T47D (cell line): ENCODE measurements at regions not wholly inside any gene's neighbourhood (a gene's known extent, or its start where the extent isn't known, plus 50 kb on each side); places are given as distances from the start of the nearest gene placed in this dataset.
"Not testable (repeated sequence)": the region's sequence is repeated elsewhere in the genome, so short reads cannot be mapped to it uniquely, and the experiment has no call there.

ENCODE experiments used
- DNase-seq, 2 experiments: peaks; one replicate each; pipeline versions ENCODE4 v3.0.0 to v3.0.0-alpha.2; 2011 to 2012; ENCODE audit warnings: low read depth in 1 of 2, low spot score in 1 of 2
- JUND ChIP-seq: IDR thresholded peaks from 2 replicates; pipeline ENCODE4 v1.6.1; 2012; ENCODE audit warnings: low read depth
- in situ Hi-C: cut with HindIII; loops from 2 replicates; pipeline ENCODE4 v1.10.0; 2016; ENCODE audit warnings: low sequenced_read_pairs, low pct_unique_long_range_greater_than_20kb

DNA sequence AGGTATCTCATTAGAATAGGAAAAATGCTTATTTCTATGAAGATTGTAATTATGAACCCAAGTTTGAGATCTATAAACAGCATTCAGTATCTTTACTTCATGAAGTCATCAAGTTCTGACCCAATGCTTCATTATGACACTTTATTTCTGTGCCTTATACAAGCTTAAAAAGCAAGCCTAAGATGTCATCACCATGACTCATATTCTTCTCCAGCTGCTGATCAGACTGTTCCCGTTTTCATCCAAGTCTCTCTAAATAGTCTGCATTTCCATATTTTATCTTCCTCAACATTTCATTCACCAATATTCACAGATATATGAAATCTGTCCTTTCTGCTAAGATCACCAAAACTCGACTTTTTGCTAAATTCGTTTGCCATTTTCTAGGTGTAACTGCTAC, 1247.2 kb upstream of the PRR20A start:
- in situ Hi-C loops, result no loop called here
- no peak for DNase-seq
- no peak for TF ChIP-seq JUND

DNA sequence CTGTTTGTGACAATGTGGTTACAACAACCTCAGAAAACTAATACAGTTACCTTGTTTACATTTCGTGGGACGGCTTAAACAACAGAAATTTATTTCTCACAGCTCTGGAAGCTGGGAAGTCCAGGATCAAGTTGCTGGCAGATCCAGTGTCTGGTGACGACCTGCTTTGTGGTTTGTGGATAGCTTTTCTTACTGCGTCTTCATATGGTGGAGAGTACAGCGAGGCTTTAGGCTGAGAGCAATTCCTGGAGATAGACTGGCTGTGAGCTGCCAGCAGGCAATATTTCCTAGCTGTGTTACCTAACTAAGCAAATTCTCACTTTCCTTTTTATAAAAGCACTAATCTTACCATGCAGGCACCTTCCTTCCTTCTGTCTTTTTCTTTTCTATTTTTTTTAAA, 1203.5 kb upstream of the PRR20A start:
- TF ChIP-seq JUND, result no peak
- no peak for DNase-seq
- in situ Hi-C loops, result no loop called here

DNA sequence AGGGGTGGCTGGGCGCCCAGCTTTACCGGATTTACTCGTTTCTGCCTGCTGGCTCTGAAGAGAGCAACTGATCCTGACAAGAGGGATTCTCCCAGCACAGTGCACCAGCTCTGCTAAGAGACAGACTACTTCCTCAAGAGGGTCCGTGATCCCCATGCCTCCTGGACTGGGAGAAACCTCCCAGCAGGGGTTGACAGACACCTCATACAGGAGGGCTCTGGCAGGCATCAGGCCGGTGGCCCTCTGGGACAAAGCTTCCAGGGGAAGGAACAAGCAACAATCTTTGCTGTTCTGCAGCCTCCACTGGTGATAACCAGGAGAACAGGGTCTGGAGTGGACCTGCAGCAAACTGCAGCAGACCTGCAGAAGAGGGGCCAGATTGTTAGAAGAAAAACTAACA, 1192.5 kb upstream of the PRR20A start:
- no peak for DNase-seq
- in situ Hi-C loops, result no loop called here
- TF ChIP-seq JUND, result no peak

DNA sequence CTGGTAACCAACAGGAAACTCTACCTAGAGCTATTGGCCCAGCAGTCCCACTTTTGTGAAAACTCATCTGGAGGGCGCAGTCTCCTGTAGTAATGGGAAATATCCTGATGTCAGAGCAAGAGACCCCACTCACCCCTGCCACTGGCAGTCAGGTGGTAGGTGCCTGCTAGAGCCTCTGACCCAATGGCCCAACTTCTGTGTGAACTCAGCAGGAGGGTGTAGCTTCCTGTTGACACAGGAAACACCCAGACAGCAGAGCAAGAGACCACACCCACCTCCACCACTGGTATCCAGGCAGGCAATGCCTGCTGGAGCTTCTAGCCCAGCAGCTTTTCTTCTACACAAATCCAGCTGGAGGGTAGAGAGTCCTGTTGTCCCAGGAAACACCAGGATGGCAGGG, 1176.8 kb upstream of the PRR20A start:
- no peak for DNase-seq
- in situ Hi-C loops, result no loop called here
- TF ChIP-seq JUND, result no peak

DNA sequence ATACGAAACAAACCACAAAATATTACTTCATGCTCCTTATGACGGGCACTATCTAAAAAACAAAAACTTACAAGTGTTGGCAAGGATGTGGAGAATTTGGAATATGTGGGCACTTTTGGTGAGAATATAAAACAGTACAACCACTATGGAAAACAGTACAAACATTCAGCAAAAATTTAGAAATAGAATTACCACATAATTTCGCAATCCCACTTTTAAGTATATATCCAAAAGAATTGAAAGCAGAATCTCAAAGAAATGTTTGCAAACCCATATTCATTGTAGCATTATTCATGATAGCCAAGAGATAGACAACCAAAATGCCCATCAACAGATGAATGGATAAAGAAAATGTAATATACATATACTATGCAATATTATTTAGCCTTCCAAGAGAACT, 1173.7 kb upstream of the PRR20A start:
- TF ChIP-seq JUND, result no peak
- DNase-seq, result no peak
- in situ Hi-C loops, result no loop called here

DNA sequence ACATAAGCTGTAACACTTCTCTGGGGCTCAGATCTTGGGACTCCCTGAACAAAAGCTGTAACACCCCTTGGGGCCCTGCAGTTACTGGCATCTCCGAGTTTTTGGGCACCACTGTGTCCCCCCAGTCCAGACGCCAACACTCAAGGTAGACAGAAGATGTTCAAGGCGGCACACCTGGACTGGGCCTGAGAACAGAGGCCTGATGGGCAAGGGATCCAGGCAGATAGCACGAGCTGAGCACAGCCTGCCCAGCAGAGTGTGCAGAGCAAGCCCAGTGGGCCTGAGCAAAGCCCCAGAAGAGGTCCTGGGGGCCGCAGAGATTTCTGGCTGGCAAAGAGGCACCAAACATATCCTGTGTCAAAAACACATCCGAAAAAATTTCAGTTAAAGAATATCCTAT, 1163.3 kb upstream of the PRR20A start:
- in situ Hi-C loops, result no loop called here
- no peak for DNase-seq
- no peak for TF ChIP-seq JUND

DNA sequence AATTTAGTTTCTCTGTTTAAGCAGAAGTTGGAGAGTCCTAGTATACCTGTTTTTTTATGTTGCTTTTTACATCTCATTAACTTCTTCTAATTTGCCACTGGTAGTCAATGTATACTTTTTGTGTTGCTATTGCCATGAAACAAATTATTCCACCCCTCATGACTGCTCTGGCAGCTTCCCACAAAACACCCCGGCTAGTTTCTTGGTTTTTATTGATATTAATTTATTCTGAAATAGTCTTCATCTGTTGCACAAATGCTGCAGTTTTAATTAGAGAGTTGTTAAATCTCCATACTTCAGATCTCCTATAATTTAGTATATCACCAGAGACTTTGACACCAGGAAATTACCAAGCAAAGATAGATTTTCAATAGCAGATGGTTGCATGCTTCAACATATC, 1159.3 kb upstream of the PRR20A start:
- in situ Hi-C loops, result no loop called here
- no peak for TF ChIP-seq JUND
- DNase-seq, result no peak

DNA sequence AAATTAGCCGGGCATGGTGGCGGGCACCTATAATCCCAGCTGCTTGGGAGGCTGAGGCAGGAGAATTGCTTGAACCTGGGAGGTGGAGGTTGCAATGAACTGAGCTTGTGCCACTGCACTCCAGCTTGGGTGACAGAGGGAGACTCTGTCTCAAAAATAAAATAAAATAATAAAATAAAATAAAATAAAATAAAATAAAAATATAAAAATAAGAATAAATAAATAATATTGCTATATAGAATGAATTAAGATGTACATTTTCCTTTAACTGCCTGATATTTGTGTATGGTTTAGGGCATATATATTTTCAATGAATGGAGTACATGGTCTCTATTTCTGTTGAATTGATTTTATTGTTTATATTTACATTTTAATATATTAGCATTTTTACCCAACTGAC, 1156.7 kb upstream of the PRR20A start:
- in situ Hi-C loops, DNase-seq: not testable (repeated sequence)

DNA sequence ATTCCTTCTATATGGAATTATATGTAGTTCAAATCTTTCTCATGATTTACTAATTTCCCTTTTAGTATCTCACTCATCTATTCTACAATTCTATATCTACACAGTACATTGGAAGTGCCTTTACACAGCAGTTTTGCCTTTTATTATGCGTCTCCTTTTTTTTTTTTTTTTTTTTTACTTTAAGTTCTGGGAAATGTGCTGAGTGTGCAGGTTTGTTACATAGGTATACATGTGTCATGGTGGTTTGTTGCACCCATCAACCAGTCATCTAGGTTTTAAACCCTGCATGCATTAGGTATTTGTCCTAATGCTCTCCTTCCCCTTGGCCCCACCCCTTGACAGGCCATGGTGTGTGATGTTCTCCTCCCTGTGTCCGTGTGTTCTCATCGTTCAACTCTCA, 1150.1 kb upstream of the PRR20A start:
- no peak for TF ChIP-seq JUND
- in situ Hi-C loops, result no loop called here

DNA sequence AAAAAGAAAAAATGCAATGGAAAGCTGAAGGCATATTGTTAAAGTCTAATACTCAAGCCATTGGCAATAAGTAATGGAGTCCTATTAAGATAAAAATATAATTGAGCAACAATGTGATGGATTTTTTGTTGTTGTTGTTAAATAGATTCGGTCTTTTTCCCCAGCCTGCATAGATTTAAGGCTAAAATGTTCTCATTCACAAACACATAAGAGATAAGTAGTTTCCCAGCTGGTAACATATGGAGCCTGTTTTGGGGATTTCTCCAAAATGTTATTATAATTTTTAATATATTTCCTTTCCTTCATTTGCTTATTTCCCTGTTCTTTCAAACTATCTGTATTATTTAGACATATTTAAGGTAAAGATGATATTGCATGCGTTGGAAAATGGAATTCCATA, 1149.1 kb upstream of the PRR20A start:
- in situ Hi-C loops, result no loop called here
- DNase-seq, result no peak
- TF ChIP-seq JUND, result no peak

More for the DNA sequence above, 1150.1 kb upstream of the PRR20A start:
- no peak for DNase-seq

DNA sequence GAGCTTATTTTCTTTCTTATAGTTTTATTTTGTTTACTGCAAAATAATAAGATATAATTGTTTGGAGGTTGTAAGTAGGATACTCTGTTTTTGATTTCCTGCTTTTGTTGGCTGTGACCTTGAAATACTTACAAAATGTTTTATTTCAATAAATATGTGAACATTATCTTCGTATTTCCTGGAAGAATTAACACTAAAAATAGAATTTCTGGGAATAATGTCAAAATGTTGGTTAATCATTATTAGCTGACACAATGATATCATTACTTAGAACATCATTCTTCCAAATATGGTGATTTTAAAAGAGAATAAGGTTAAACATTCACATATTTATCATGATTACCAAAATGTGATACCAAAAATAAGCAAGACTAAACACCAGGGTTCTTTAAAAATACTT, 1148.6 kb upstream of the PRR20A start:
- TF ChIP-seq JUND, result no peak
- in situ Hi-C loops, result no loop called here
- no peak for DNase-seq

DNA sequence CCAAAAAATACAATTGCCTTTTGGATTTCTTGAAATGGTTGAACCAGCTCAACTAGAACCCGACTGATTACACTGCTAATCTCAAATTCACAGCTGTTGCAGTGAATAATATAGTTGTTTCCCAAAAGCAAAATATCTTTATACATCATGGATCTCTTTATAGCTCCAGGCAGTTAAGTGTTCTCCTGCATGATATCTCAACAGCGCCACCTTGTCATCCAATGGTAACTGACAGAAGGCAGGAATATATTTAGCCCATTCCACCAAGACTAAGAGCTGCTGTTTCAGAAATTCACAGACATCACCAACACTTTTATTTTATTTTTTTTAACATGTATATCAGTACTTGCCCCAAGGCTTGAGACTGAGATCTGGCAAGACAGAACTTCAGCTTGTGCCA, 1141.0 kb upstream of the PRR20A start:
- in situ Hi-C loops, result no loop called here
- no peak for TF ChIP-seq JUND
- DNase-seq, result peak in 1 of 2 experiments; percentile 49

DNA sequence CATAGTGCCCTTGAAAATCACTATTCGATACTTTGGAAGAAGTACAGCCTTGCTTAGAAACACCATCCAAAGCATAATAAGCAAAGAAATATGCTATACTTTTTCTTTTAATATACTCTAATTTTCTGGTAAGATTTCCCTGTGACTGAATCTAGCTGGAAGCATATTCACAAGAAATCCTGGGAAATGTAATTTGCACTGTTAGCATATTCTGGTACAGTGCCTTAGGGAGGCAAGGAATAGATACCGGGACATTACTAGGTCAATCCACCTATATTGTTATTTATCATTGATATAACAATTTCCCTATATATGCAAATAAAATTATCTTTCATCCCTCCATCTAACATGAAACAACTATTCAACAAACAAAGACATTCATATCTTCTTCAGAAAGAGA, 1131.3 kb upstream of the PRR20A start:
- in situ Hi-C loops, result no loop called here
- no peak for TF ChIP-seq JUND
- no peak for DNase-seq

DNA sequence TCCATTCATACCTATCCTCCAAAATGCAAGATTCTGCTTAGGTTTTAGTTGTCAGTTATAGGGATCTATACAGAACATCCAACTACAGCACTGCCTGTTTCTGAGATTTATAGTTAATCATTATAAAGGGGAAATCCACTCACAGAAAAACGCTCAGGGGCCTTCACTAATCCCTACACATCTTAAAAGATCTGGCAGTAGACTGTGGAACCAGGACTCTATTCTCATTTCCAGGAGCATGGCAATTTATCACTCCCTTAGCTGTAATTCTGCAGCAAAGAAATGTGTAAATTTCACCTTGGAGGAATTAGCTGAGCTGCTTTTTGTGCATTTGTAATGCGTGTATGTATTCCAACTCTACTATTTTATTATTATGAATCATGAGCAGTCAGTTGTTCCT, 1128.1 kb upstream of the PRR20A start:
- in situ Hi-C loops, result no loop called here
- TF ChIP-seq JUND, result no peak
- no peak for DNase-seq

DNA sequence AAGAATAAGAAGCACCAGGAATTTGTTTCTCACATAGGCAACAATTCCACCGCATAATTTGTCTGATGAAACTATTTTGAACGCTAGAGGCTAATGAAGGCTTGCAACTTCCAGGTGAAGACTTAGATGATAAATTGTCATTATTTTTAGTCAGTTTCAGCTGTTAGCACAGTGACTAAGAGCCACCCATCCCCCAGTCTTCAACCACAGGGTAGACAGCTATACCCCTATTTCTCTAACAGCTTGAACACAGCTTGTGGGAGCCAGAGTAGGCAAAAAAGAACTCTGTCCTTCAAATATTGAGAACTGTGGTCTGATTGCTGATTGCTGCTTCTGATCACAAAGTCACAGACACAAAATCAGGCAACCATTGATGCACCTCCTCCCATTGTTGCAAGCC, 1124.8 kb upstream of the PRR20A start:
- in situ Hi-C loops, result no loop called here
- TF ChIP-seq JUND, result no peak
- no peak for DNase-seq
